HG03439 (cell line): ENCODE measurements at regions not wholly inside any gene's neighbourhood (a gene's known extent, or its start where the extent isn't known, plus 50 kb on each side); places are given as distances from the start of the nearest gene placed in this dataset.

Experiments used
- ATAC-seq: cut with Tn5 transposase; IDR thresholded peaks from one replicate; pipeline ENCODE4 v1.9.1; 2021; ENCODE audit warnings: mild to moderate bottlenecking, moderate library complexity; ENCODE audit not compliant: unreplicated experiment

GRCh38 chr6:90648873-90649272 is 62.0 kb upstream of the MAP3K7 start:
- no peak for ATAC-seq

DNA sequence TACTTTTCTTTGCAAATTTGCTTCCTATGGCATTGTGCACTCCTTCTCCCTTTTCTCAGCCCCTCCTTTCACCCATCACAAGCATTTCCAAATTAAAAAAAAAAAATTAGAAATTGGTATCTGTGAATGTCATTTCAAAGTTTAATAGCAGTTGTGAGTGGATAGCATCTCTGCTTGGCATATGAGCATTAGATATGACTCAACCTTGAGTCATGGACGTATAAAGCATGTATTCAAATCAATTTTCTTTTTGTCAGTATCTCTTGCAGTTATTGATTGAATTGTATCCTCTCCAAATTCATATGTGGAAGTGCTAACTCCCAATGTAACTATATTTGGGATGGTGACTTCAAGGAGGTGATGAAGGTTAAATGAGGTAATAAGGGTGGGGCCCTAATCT is 60.1 kb upstream of the MAP3K7 start:
- ATAC-seq = no peak

GRCh38 chr6:90645634-90646033 is 58.8 kb upstream of the MAP3K7 start:
- no peak for ATAC-seq

- no peak for ATAC-seq
These were observed 57.6 kb upstream of the MAP3K7 start for GRCh38 chr6:90644492-90644891.

DNA sequence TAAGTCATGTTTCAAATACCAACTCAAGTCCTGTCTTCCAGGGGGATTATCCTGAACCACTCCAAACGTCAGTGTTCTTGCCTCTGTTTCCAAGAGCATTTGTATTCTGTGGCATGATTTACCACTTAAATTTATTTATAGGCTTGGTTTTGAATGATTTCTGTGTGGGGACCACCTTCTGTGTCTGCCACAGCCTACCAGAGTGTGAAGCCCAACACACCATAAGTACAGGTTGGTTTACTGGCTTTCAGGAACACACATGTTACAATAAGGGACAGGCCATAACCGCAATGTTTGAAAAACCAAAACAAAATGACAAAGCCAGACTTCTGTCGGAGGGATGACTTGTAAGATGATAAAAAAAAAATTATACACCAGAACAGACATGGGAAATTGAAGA is 56.5 kb upstream of the MAP3K7 start:
- no peak for ATAC-seq

DNA sequence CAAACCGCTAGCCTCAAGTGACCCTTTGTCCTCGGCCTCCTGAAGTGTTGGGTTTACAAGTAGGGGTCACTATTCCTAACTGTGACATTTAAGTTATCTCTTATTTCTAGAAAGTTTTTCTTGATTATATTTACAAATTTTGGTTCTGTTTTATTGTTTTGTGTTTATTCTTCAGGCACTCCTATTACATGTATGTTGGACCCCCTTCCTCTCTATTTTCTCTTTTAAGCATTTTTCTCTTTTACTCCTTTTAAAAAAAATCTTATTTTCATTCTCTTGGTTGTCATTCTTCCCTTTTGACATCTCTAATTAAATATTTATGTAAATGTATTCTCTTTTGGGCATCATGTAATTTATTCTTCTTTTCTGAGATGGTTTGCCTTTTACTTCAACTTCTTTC is 50.4 kb upstream of the MAP3K7 start:
- ATAC-seq = no peak
